ENCODE measurements at regions not wholly inside any gene's neighbourhood (a gene's known extent, or its start where the extent isn't known, plus 50 kb on each side); places are given as distances from the start of the nearest gene placed in this dataset.
A peak's percentile ranks its signal among the peaks of the same experiment; 100 is the strongest.

- Mint-ChIP-seq H3K27ac (no peak overlapping the region), H3K4me1 (no peaks in the 10 kb centered on the region), H3K4me3 (no peak overlapping the region), H3K36me3 (no peaks in the 10 kb centered on the region), H3K9me3 (no peaks in the 10 kb centered on the region)
- DNase-seq (ENCODE audit: low spot score in 2 of 2) (no peak), ATAC-seq (no peak)
Observed at GRCh38 chr15:94021621-94022320, 209.6 kb upstream of the MCTP2 start.

DNA sequence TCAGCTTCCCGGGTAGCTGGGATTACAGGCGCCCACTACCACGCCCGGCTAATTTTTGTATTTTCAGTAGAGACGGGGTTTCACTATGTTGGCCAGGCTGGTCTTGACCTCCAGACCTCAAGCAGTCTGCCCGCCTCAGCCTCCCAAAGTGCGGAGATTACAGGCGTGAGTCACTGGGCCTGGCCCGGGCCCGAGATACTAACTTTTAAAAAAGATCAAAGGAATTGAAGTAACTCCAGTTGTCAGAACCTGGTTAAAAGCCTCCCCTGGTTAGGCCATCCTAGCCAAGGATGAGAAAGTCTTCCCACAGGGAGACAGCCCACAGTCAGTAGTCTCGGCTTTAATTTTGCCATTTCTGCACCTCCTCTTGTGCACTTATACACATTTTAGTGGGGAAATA is 212.3 kb upstream of the MCTP2 start:
- Mint-ChIP-seq H3K4me3 (no peak overlapping the region), H3K9me3 (no peaks in the 10 kb centered on the region), H3K4me1 (no peaks in the 10 kb centered on the region), H3K27ac (no peak overlapping the region), H3K36me3 (no peaks in the 10 kb centered on the region)
- ATAC-seq (no peak), DNase-seq (ENCODE audit: low spot score in 2 of 2) (no peak)

GRCh38 chr15:94015324-94015723 is 216.0 kb upstream of the MCTP2 start:
- Mint-ChIP-seq H3K9me3 (no peaks in the 10 kb centered on the region), H3K36me3 (no peaks in the 10 kb centered on the region), H3K27ac (no peak overlapping the region), H3K4me3 (no peak overlapping the region), H3K4me1 (peaks cover 5% of the 10 kb centered on the region)
- DNase-seq (ENCODE audit: low spot score in 2 of 2) (no peak), ATAC-seq (no peak)

GRCh38 chr15:94008104-94009074 is 223.0 kb upstream of the MCTP2 start:
- no peaks in the 10 kb centered on the region for H3K36me3 Mint-ChIP-seq
- no peak for ATAC-seq
- no peak overlapping the region for H3K4me3 Mint-ChIP-seq
- peaks cover 5% of the 10 kb centered on the region for H3K4me1 Mint-ChIP-seq
- no peaks in the 10 kb centered on the region for H3K9me3 Mint-ChIP-seq
- no peak overlapping the region for H3K27ac Mint-ChIP-seq
- no peak for DNase-seq (ENCODE audit: low spot score in 2 of 2)

DNA sequence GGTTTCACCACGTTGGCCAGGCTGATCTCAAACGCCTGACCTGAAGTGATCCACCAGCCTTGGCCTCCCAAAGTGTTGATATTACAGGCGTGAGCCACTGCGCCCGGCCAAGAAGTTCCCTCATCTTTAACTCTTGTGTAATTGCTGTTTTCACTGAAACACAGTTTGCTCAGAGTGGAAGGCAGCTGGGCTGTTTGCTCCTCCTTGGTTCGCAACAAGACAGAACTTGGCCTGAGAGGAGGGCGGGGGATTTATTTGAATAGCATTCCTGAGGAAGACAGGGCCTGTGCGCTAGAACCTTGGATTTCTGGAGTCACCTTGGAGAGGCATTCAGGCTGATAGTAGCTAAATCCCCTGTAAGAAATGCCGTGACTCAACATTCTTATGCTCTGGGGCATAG is 226.7 kb upstream of the MCTP2 start:
- no peaks in the 10 kb centered on the region for H3K4me1 Mint-ChIP-seq
- H3K9me3 Mint-ChIP-seq = no peaks in the 10 kb centered on the region
- no peak for ATAC-seq
- no peak for DNase-seq (ENCODE audit: low spot score in 2 of 2)
- H3K36me3 Mint-ChIP-seq = no peaks in the 10 kb centered on the region
- H3K27ac Mint-ChIP-seq = no peak overlapping the region
- no peak overlapping the region for H3K4me3 Mint-ChIP-seq

GRCh38 chr15:94002041-94002440 is 229.3 kb upstream of the MCTP2 start:
- DNase-seq (ENCODE audit: low spot score in 2 of 2) = no peak
- no peak for ATAC-seq
- Mint-ChIP-seq H3K4me3 (no peak overlapping the region), H3K9me3 (no peaks in the 10 kb centered on the region), H3K36me3 (no peaks in the 10 kb centered on the region), H3K4me1 (no peaks in the 10 kb centered on the region), H3K27ac (no peak overlapping the region)

DNA sequence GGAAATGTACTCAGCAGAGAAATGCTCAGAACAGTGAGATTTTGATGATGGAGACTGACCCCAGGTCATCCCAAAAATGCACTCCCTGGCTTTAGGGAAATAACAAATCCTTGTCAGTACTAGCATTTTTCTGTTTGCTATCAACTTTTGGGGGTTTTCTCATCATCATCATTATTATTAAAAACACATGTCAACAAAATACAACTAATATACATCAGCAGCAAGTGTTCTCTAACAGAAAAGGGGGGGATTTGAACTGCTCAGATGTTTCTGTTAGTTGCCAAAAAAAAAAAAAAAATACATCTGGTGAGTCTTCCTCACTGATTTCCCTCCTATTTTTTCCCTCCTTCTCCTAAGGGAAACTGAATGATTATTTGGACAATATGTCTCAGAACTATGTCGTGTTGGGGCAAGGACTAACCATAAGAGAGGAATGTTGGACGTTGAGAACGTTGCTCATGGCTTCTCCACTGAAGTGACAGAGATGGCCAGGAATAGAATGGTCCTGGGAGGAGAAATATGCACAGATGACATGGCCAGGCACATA is 230.0 kb upstream of the MCTP2 start:
- Mint-ChIP-seq H3K9me3 (no peaks in the 10 kb centered on the region), H3K4me1 (no peaks in the 10 kb centered on the region), H3K4me3 (no peak overlapping the region), H3K27ac (no peak overlapping the region), H3K36me3 (no peaks in the 10 kb centered on the region)
- ATAC-seq (no peak), DNase-seq (ENCODE audit: low spot score in 2 of 2) (no peak)

- Mint-ChIP-seq H3K9me3 (no peaks in the 10 kb centered on the region), H3K4me1 (no peaks in the 10 kb centered on the region), H3K36me3 (no peaks in the 10 kb centered on the region), H3K27ac (no peak overlapping the region), H3K4me3 (no peak overlapping the region)
- ATAC-seq (no peak), DNase-seq (ENCODE audit: low spot score in 2 of 2) (no peak)
Observed at GRCh38 chr15:94000606-94001005, 230.8 kb upstream of the MCTP2 start.

DNA sequence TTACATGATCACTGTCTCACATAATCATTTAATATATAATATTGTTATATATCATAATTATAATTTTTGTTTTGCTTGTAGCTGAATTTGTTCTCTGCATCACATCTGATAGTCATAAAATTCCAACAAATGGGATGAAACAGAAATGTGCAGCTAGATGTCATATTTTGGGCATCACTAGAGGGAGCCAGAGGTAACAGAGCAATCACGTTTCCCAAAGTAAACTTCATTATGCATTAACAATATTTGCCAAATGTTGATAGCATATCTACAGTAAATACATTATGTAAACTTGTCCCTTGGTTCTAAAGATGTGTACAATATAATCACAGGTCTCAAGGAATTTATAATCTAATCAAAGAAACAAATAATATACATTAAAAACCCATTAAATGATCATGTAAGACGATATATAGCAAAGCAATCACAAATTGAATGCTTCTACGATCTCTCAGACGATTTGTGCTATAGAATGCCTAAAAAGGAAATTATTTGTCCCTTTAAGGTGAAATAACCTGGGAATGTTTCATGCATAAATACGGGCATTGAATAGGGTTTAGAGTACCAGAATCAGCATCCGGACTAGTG is 234.2 kb upstream of the MCTP2 start:
- no peaks in the 10 kb centered on the region for H3K9me3 Mint-ChIP-seq
- no peaks in the 10 kb centered on the region for H3K4me1 Mint-ChIP-seq
- ATAC-seq (no peak), DNase-seq (ENCODE audit: low spot score in 2 of 2) (no peak)
- no peak overlapping the region for H3K27ac Mint-ChIP-seq
- H3K4me3 Mint-ChIP-seq = no peak overlapping the region
- H3K36me3 Mint-ChIP-seq = no peaks in the 10 kb centered on the region

DNA sequence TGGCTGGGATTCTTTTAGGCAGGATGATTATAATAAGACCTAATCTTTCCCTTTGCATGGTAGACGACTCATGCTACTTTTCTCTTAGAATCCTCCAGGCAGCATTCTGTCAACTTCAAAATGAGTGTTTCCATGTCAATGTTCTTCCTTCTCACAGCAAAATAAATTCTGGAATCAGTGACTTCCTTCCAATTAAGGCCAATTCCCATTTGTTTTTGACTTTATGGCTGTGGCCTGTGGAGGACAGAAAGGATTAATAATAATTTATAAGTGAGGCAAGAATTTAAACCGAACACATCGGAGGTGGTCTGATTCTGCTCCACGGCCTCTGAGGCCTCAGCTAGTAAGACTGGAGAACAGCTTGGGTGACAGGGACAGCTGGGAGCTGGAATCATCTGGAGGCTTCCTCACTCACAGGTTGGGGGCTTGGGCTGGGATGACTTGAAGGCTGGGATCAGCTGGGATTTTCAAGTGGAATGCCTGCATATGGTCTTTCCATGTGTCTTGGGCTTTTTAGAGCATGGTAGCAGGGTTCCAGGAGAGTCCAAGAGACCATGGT is 241.8 kb upstream of the MCTP2 start:
- H3K4me1 Mint-ChIP-seq = peaks cover 13% of the 10 kb centered on the region
- no peak overlapping the region for H3K4me3 Mint-ChIP-seq
- ATAC-seq (no peak), DNase-seq (ENCODE audit: low spot score in 2 of 2) (no peak)
- no peaks in the 10 kb centered on the region for H3K36me3 Mint-ChIP-seq
- no peaks in the 10 kb centered on the region for H3K9me3 Mint-ChIP-seq
- no peak overlapping the region for H3K27ac Mint-ChIP-seq

- Mint-ChIP-seq H3K4me1 (peaks cover 13% of the 10 kb centered on the region), H3K4me3 (no peak overlapping the region), H3K9me3 (no peaks in the 10 kb centered on the region), H3K27ac (no peak overlapping the region), H3K36me3 (no peaks in the 10 kb centered on the region)
- ATAC-seq = peak; percentile 93
- peak; percentile 11 to 63 for DNase-seq (ENCODE audit: low spot score in 2 of 2)
Observed at GRCh38 chr15:93987068-93987467, 244.3 kb upstream of the MCTP2 start.

- H3K4me3 Mint-ChIP-seq = no peak overlapping the region
- H3K9me3 Mint-ChIP-seq = no peaks in the 10 kb centered on the region
- H3K36me3 Mint-ChIP-seq = no peaks in the 10 kb centered on the region
- ATAC-seq (no peak), DNase-seq (ENCODE audit: low spot score in 2 of 2) (no peak)
- no peak overlapping the region for H3K27ac Mint-ChIP-seq
- H3K4me1 Mint-ChIP-seq = peaks cover 13% of the 10 kb centered on the region
Observed at GRCh38 chr15:93986400-93986984, 244.9 kb upstream of the MCTP2 start.

- Mint-ChIP-seq H3K4me1 (peaks cover 13% of the 10 kb centered on the region), H3K36me3 (no peaks in the 10 kb centered on the region), H3K4me3 (no peak overlapping the region), H3K9me3 (no peaks in the 10 kb centered on the region), H3K27ac (no peak overlapping the region)
- DNase-seq (ENCODE audit: low spot score in 2 of 2) (no peak), ATAC-seq (no peak)
Observed at GRCh38 chr15:93985925-93986324, 245.4 kb upstream of the MCTP2 start.

DNA sequence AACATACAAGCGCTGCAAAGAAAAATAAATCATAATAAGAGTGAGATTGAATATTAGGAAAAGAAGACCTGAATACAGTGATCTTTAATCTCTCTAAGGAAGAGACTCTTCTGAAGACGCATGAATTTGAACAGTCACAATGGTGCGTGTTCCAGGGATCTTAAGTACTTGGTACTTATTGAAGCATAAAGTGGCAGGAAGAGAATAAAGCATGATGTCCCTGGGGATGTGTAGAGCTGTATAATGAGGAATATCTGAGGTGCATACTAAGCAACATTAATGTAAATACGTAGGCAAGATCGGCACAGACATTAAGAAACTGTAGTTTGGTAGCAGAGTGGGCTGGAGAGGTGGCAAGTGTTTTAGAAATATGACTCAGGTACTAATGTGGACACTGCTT is 246.2 kb upstream of the MCTP2 start:
- Mint-ChIP-seq H3K4me3 (no peak overlapping the region), H3K27ac (no peak overlapping the region), H3K9me3 (no peaks in the 10 kb centered on the region), H3K4me1 (peaks cover 13% of the 10 kb centered on the region), H3K36me3 (no peaks in the 10 kb centered on the region)
- no peak for DNase-seq (ENCODE audit: low spot score in 2 of 2)
- ATAC-seq = no peak

GRCh38 chr15:93983526-93983925 is 247.8 kb upstream of the MCTP2 start:
- H3K27ac Mint-ChIP-seq = no peak overlapping the region
- ATAC-seq (no peak), DNase-seq (ENCODE audit: low spot score in 2 of 2) (no peak)
- H3K4me1 Mint-ChIP-seq = peaks cover 13% of the 10 kb centered on the region
- H3K4me3 Mint-ChIP-seq = no peak overlapping the region
- no peaks in the 10 kb centered on the region for H3K36me3 Mint-ChIP-seq
- no peaks in the 10 kb centered on the region for H3K9me3 Mint-ChIP-seq

All from stimulated activated effector memory CD8-positive, alpha-beta T cell treated with anti-CD3 and anti-CD28 coated beads, Interleukin-12 subunit alpha, Interleukin-12 subunit beta, amount 100 ng/mL, for 72 hours (primary cell).